ENCODE measurements at regions not wholly inside any gene's neighbourhood (a gene's known extent, or its start where the extent isn't known, plus 50 kb on each side); places are given as distances from the start of the nearest gene placed in this dataset.

GRCh38 chr6:84458271-84458670 is 230.8 kb upstream of the CEP162 start (continued):
- TF ChIP-seq ZBTB11 (tag by site-specific recombination; conservative IDR thresholded peaks at IDR 0.05; ENCODE audit: low read depth) (no peak), ZNF404 (tag by site-specific recombination; IDR thresholded peaks at IDR 0.05) (no peak)

GRCh38 chr6:84457276-84457675 is 229.8 kb upstream of the CEP162 start:
- H3K36me3 ChIP-seq (ENCODE audit: control insufficient read depth in 2 of 2, insufficient read depth in 1 of 2, low read length in 2 of 2), result no peaks in the 10 kb centered on the region
- no peaks in the 10 kb centered on the region for H3K9me3 ChIP-seq (ENCODE audit: control insufficient read depth, insufficient read depth, low read depth, low read length)
- ChIA-PET POLR2A (no interaction called here), CTCF (interaction anchor here (1.2 kb wide), 1 partner anchor 35 kb away, joined by 6 read pairs; no protein-coding TSS in a partner anchor)
- H3K4me3 ChIP-seq (ENCODE audit: low read depth, low read length), result no peak overlapping the region
- H3K4me1 ChIP-seq (ENCODE audit: control insufficient read depth, insufficient read depth, low read length), result no peaks in the 10 kb centered on the region
- no peak for TF ChIP-seq ZSCAN18 (tag by site-specific recombination; IDR thresholded peaks at IDR 0.05)
- no peak for TF ChIP-seq ZNF473 (tag by site-specific recombination; IDR thresholded peaks at IDR 0.05)
- TF ChIP-seq ZNF202 (tag by site-specific recombination; IDR thresholded peaks at IDR 0.05; ENCODE audit: borderline replicate concordance), result no peak
- no peak for TF ChIP-seq ZNF777 (tag by site-specific recombination; IDR thresholded peaks at IDR 0.05; ENCODE audit: borderline replicate concordance)
- TF ChIP-seq ZNF558 (tag by site-specific recombination; IDR thresholded peaks at IDR 0.05), result no peak
- TF ChIP-seq ZNF10 (tag by site-specific recombination; IDR thresholded peaks at IDR 0.05), result no peak
- no peak for TF ChIP-seq ZNF768 (tag by site-specific recombination; IDR thresholded peaks at IDR 0.05)
- TF ChIP-seq GLI4 (tag by site-specific recombination; IDR thresholded peaks at IDR 0.05), result no peak
- no peak for TF ChIP-seq ZNF792 (tag by site-specific recombination; IDR thresholded peaks at IDR 0.05)
- no peak for TF ChIP-seq OSR2 (tag by site-specific recombination; IDR thresholded peaks at IDR 0.05)
- TF ChIP-seq TCF7L2 (IDR thresholded peaks at IDR 0.05; ENCODE audit: borderline replicate concordance, low read depth, low read length), result no peak
- TF ChIP-seq PRDM1 (tag by site-specific recombination; IDR thresholded peaks at IDR 0.05), result no peak
- TF ChIP-seq KLF9 (tag by site-specific recombination; IDR thresholded peaks at IDR 0.05; ENCODE audit: low read depth), result no peak
- TF ChIP-seq ZNF530 (tag by site-specific recombination; IDR thresholded peaks at IDR 0.05; ENCODE audit: low read depth), result no peak
- TF ChIP-seq ZNF48 (tag by site-specific recombination; IDR thresholded peaks at IDR 0.05), result no peak
- no peak for TF ChIP-seq ZNF266 (tag by site-specific recombination; IDR thresholded peaks at IDR 0.05; ENCODE audit: low read depth)
- no peak for TF ChIP-seq ZNF292 (tag by site-specific recombination; IDR thresholded peaks at IDR 0.05; ENCODE audit: borderline replicate concordance, low read depth)
- H3K27ac ChIP-seq (ENCODE audit: extremely low read depth, low read depth, low read length), result no peak overlapping the region

- H3K36me3 ChIP-seq (ENCODE audit: control insufficient read depth in 2 of 2, insufficient read depth in 1 of 2, low read length in 2 of 2), result no peaks in the 10 kb centered on the region
- no peak overlapping the region for H3K27ac ChIP-seq (ENCODE audit: extremely low read depth, low read depth, low read length)
- H3K4me1 ChIP-seq (ENCODE audit: control insufficient read depth, insufficient read depth, low read length), result no peaks in the 10 kb centered on the region
- CTCF ChIA-PET, result interaction anchor here (1.2 kb wide), 1 partner anchor 34 kb away, joined by 6 read pairs; no protein-coding TSS in a partner anchor
- no peak overlapping the region for H3K4me3 ChIP-seq (ENCODE audit: low read depth, low read length)
- POLR2A ChIA-PET, result no interaction called here
- H3K9me3 ChIP-seq (ENCODE audit: control insufficient read depth, insufficient read depth, low read depth, low read length), result no peaks in the 10 kb centered on the region
- 0 out of 2 replicates have a peak, but pooled peaks have one; percentile 16 for TF ChIP-seq FEZF1 (tag by site-specific recombination; IDR thresholded peaks at IDR 0.05)
- no peak for TF ChIP-seq SCRT1 (tag by site-specific recombination; IDR thresholded peaks at IDR 0.05; ENCODE audit: borderline replicate concordance)
- TF ChIP-seq KLF1 (tag by site-specific recombination; IDR thresholded peaks at IDR 0.05), result no peak
- no peak for TF ChIP-seq ZNF202 (tag by site-specific recombination; IDR thresholded peaks at IDR 0.05; ENCODE audit: borderline replicate concordance)
- TF ChIP-seq PRDM6 (tag by site-specific recombination; IDR thresholded peaks at IDR 0.05), result peak; percentile 67; the same call in 1 of the 2 replicates
- TF ChIP-seq ZNF624 (tag by site-specific recombination; IDR thresholded peaks at IDR 0.05), result no peak
- TF ChIP-seq ZNF2 (tag by site-specific recombination; IDR thresholded peaks at IDR 0.05), result no peak
- no peak for TF ChIP-seq ZNF792 (tag by site-specific recombination; IDR thresholded peaks at IDR 0.05)
- no peak for TF ChIP-seq ZNF248 (tag by site-specific recombination; IDR thresholded peaks at IDR 0.05)
- TF ChIP-seq ZFP3 (tag by site-specific recombination; IDR thresholded peaks at IDR 0.05; ENCODE audit: low read depth), result no peak
- no peak for TF ChIP-seq KLF8 (tag by site-specific recombination; IDR thresholded peaks at IDR 0.05)
Observed at GRCh38 chr6:84456803-84457202, 229.4 kb upstream of the CEP162 start.

Measured in HEK293 (cell line).